ENCODE measurements at regions not wholly inside any gene's neighbourhood (a gene's known extent, or its start where the extent isn't known, plus 50 kb on each side); places are given as distances from the start of the nearest gene placed in this dataset.
"Not testable (repeated sequence)": the region's sequence is repeated elsewhere in the genome, so short reads cannot be mapped to it uniquely, and the experiment has no call there.

DNA sequence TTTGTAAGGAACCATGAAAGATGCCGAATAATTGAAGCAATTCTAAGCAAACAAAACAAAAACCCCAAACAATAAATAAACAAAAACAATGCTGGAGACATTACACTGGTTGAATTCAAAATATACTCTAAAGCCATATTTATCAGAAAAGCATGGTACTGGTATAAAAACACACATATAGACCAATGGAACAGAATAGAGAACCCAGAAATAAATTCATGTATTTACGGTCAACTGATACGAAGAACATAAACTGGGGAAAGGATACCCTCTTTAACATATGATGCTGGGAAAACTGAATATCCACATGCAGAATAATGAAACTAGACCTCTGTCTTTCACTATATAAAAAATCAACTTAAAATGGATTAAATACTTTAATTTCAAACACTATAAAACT, 214.3 kb upstream of the PDZRN3 start:
- TF ChIP-seq, protein P1, sequence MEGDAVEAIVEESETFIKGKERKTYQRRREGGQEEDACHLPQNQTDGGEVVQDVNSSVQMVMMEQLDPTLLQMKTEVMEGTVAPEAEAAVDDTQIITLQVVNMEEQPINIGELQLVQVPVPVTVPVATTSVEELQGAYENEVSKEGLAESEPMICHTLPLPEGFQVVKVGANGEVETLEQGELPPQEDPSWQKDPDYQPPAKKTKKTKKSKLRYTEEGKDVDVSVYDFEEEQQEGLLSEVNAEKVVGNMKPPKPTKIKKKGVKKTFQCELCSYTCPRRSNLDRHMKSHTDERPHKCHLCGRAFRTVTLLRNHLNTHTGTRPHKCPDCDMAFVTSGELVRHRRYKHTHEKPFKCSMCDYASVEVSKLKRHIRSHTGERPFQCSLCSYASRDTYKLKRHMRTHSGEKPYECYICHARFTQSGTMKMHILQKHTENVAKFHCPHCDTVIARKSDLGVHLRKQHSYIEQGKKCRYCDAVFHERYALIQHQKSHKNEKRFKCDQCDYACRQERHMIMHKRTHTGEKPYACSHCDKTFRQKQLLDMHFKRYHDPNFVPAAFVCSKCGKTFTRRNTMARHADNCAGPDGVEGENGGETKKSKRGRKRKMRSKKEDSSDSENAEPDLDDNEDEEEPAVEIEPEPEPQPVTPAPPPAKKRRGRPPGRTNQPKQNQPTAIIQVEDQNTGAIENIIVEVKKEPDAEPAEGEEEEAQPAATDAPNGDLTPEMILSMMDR (conservative IDR thresholded peaks at IDR 0.05; ENCODE audit: control insufficient read depth, insufficient read depth, low read depth, low read length): no peak
- DNase-seq (ENCODE audit: low read depth): no peak
- no peak overlapping the region for H3K4me3 ChIP-seq (ENCODE audit: control insufficient read depth, low read depth, low read length)

DNA sequence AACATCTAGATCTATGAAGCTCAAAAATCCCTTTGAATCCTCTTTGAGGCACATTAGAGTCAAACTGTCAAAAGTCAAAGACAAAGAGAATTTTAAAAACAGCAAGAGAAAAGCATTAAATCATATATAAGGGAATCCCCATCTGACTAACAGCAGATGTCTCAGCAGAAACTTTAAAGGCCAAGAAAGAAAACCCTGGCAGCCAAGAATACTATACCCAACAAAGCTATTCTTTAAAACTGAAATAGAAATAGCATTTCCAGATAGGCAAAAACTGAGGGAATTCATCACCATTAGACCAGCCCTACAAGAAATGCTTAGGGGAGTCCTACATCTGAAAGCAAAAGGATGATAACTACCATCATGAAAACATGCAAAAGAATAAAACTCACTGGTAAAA, 211.2 kb upstream of the PDZRN3 start:
- no peak overlapping the region for H3K4me3 ChIP-seq (ENCODE audit: control insufficient read depth, low read depth, low read length)
- TF ChIP-seq, protein P1 (conservative IDR thresholded peaks at IDR 0.05; ENCODE audit: control insufficient read depth, insufficient read depth, low read depth, low read length): no peak
- no peak for DNase-seq (ENCODE audit: low read depth)

DNA sequence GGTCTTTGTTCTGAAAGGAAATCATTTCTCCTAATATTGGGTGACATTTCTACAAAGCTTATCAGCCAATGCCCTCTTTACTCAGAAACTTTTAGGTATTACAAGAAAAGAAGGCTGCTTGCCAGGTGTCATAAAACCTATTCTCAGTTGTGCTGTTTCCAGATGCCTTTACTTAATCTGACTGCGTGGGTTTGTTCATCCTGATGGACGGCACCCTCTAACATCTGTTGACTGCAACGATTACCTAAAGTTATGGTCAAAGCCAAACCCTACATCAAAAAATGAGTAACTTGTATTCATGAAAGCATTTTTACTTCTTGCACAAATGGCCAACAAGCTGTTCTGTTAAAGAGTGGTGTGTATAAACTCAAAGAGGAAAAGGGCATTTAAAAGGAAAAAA, 207.7 kb upstream of the PDZRN3 start:
- H3K4me3 ChIP-seq (ENCODE audit: control insufficient read depth, low read depth, low read length): no peak overlapping the region
- peak; percentile 54 for DNase-seq (ENCODE audit: low read depth)
- TF ChIP-seq, protein P1 (conservative IDR thresholded peaks at IDR 0.05; ENCODE audit: control insufficient read depth, insufficient read depth, low read depth, low read length): no peak

DNA sequence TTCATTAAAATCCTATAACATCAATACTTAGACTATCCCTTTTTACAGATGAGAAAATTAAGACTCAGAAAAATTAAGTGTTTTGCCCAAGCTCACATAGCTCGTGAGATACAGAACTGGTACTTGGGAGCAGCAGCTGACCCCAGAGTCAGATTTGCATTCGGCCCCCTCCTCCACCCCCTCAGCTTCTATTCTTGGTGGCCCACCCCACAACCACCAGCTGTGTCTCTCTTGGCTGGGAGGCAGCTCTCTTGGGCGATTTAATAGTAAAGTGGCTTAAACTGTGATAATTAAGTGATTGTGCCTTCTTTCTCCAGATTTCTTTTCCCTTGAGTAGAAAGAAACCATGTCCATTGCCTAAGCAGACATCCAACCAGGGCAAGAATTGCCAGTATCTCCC, 203.6 kb upstream of the PDZRN3 start:
- no peak overlapping the region for H3K4me3 ChIP-seq (ENCODE audit: control insufficient read depth, low read depth, low read length)
- no peak for DNase-seq (ENCODE audit: low read depth)
- TF ChIP-seq, protein P1 (conservative IDR thresholded peaks at IDR 0.05; ENCODE audit: control insufficient read depth, insufficient read depth, low read depth, low read length): no peak

DNA sequence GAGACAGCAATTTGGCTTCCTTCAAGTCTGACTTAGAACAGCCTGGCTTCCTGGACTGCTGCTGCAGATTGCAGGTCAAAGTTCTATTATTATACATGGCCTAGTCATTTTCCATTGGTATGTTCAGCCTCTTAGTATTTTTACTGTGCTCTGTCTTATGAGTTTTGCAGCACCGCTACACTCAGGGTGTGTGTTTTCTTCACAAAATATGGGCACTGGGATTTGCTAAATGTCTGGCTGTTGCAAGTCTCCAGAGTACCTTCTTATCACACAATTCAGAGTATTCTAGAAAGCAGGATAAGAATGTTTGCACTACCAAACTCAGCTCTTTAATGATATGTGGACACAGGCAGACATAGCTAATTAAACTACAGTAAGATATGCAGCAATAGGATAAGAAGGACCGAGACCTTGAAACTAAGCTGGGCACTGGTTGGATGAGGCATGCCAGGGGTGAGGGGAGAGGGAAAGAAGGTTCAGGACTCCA, 203.0 kb upstream of the PDZRN3 start:
- peak; percentile 32 for DNase-seq (ENCODE audit: low read depth)
- no peak overlapping the region for H3K4me3 ChIP-seq (ENCODE audit: control insufficient read depth, low read depth, low read length)

DNA sequence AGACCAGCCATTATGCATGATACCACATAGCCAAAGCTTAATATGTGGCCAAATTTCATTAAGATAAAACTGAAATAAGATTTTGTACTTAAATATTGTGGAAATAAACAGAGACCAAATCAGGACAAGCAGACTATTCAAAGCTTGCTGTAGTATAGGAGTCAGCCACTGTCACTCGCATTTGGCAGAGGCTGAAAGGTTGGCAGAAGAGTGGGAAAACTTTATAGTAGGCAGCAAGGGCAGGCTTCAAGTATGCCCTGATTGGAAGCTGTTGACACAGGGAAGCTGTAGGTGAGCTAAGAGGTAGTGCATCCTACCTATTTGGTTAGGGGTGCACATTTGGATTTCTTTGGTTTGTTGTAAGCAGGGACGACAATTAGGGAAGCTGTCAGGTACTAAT, 202.5 kb upstream of the PDZRN3 start:
- DNase-seq (ENCODE audit: low read depth): no peak
- no peak overlapping the region for H3K4me3 ChIP-seq (ENCODE audit: control insufficient read depth, low read depth, low read length)
- TF ChIP-seq, protein P1 (conservative IDR thresholded peaks at IDR 0.05; ENCODE audit: control insufficient read depth, insufficient read depth, low read depth, low read length): no peak

More for the DNA sequence above, 203.0 kb upstream of the PDZRN3 start:
- TF ChIP-seq, protein P1 (conservative IDR thresholded peaks at IDR 0.05; ENCODE audit: control insufficient read depth, insufficient read depth, low read depth, low read length): no peak

DNA sequence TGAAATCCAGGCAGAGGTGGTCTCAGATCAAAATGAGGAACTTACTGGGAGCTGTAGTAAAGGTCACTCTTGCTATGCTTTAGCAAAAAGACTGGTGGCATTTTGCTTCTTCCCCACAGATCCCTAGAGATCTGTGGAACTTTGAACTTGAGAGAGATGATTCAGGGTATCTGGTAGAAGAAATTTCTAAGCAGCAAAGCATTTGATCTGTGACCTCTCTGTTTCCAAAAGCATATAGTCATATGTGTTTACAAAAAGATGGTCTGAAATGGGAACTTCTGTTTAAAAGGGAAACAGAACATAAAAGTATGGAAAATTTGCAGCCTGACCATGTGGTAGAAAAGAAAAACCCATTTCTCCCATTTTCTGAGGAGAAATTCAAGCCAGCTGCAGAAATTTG, 196.2 kb upstream of the PDZRN3 start:
- not testable (repeated sequence) for H3K4me3 ChIP-seq (ENCODE audit: control insufficient read depth, low read depth, low read length)
- peak; percentile 73 for DNase-seq (ENCODE audit: low read depth)
